ENCODE measurements at regions not wholly inside any gene's neighbourhood (a gene's known extent, or its start where the extent isn't known, plus 50 kb on each side); places are given as distances from the start of the nearest gene placed in this dataset.
A peak's percentile ranks its signal among the peaks of the same experiment; 100 is the strongest.

- Mint-ChIP-seq H3K4me1 (ENCODE audit: low read depth in 2 of 2) (no peaks in the 10 kb centered on the region), H3K9me3 (no peaks in the 10 kb centered on the region), H3K27ac (no peak overlapping the region), H3K27me3 (peaks cover 11 to 30% of the 10 kb centered on the region in 2 donors), H3K4me3 (no peak overlapping the region), H3K36me3 (ENCODE audit: insufficient read depth) (no peaks in the 10 kb centered on the region)
- no peak for DNase-seq
- ATAC-seq (replicated peaks): no peak
Observed at GRCh38 chr9:86734771-86735170, 212.5 kb downstream of the GAS1 start.

- Mint-ChIP-seq H3K4me3 (no peak overlapping the region), H3K27ac (no peak overlapping the region), H3K4me1 (ENCODE audit: low read depth in 2 of 2) (no peaks in the 10 kb centered on the region), H3K9me3 (no peaks in the 10 kb centered on the region), H3K36me3 (ENCODE audit: insufficient read depth) (no peaks in the 10 kb centered on the region), H3K27me3 (peaks cover 7 to 23% of the 10 kb centered on the region in 2 donors)
- ATAC-seq (replicated peaks) (no peak), DNase-seq (no peak)
Observed at GRCh38 chr9:86733929-86734328, 213.4 kb downstream of the GAS1 start.

DNA sequence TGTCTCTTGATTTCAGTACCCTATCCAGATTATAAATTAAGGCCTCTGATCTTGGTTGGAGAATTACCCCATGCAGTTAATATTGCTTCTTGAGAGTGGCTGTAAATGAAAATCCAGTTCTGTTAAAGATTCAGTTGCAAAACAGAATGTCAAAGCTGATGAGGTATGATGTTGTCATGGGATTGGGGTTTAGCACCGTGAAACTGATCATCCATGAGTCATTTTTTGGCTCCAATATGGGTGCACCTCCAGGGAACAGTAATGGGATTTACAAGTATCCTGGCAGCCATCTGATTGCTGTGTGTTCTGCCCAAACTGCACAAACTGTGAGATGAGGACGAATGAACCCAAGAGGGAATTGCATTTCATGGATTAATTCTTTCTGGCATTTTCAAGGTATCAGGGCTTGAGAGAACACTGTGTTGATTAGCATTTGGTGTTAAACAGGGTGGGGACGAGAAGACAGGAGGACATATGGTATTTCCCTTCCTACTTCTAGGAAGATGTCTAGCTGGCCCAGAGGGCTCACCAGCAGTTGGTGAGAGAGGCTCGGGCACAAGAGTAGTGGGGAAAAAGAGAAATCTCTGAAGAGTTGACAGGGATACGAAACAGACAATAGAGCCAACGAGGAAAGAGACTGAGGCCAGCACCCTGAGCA is 214.7 kb downstream of the GAS1 start:
- no peak overlapping the region for H3K4me3 Mint-ChIP-seq
- DNase-seq: no peak
- no peak overlapping the region for H3K27ac Mint-ChIP-seq

GRCh38 chr9:86731511-86732063 is 215.7 kb downstream of the GAS1 start:
- Mint-ChIP-seq H3K36me3 (ENCODE audit: insufficient read depth) (no peaks in the 10 kb centered on the region), H3K9me3 (no peaks in the 10 kb centered on the region), H3K4me3 (no peak overlapping the region), H3K27ac (no peak overlapping the region), H3K4me1 (ENCODE audit: low read depth in 2 of 2) (no peaks in the 10 kb centered on the region), H3K27me3 (peaks cover 0 to 28% of the 10 kb centered on the region in 2 donors)
- DNase-seq (no peak), ATAC-seq (replicated peaks) (no peak)

More for the DNA sequence above, 214.7 kb downstream of the GAS1 start:
- Mint-ChIP-seq H3K9me3 (no peaks in the 10 kb centered on the region), H3K4me1 (ENCODE audit: low read depth in 2 of 2) (no peaks in the 10 kb centered on the region), H3K27me3 (peaks cover 0 to 28% of the 10 kb centered on the region in 2 donors), H3K36me3 (ENCODE audit: insufficient read depth) (no peaks in the 10 kb centered on the region)
- ATAC-seq (replicated peaks): no peak

- Mint-ChIP-seq H3K36me3 (ENCODE audit: insufficient read depth) (no peaks in the 10 kb centered on the region), H3K4me1 (ENCODE audit: low read depth in 2 of 2) (no peaks in the 10 kb centered on the region), H3K27me3 (peaks cover 0 to 36% of the 10 kb centered on the region in 2 donors), H3K4me3 (no peak overlapping the region), H3K27ac (no peak overlapping the region), H3K9me3 (no peaks in the 10 kb centered on the region)
- DNase-seq: no peak
- ATAC-seq (replicated peaks): no peak
Observed at GRCh38 chr9:86730163-86730928, 217.0 kb downstream of the GAS1 start.

DNA sequence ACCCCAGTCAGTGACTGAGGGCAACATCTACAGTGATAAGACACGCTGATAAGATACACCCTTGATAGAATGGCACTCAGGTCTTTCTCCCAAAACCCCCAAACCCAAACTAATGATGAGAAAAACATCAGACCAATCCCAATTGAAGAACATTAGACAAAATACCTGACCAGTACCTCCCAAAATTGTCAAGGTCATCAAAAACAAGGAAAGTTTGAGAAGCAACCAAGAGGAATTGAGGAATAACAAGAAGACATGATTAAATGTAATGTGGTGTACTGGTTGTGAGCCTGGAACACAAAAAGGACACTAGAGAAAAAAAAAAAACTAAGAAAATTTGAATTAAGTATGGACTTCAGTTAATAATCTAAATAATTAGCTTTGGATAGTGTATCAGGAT is 222.8 kb downstream of the GAS1 start:
- no peak for DNase-seq
- H3K27me3 Mint-ChIP-seq: peaks cover 8 to 43% of the 10 kb centered on the region in 2 donors
- H3K4me3 Mint-ChIP-seq: no peak overlapping the region

GRCh38 chr9:86723346-86723745 is 224.0 kb downstream of the GAS1 start:
- DNase-seq (no peak), ATAC-seq (replicated peaks) (no peak)
- Mint-ChIP-seq H3K36me3 (ENCODE audit: insufficient read depth) (no peaks in the 10 kb centered on the region), H3K27me3 (peaks cover 13 to 41% of the 10 kb centered on the region in 2 donors), H3K4me1 (ENCODE audit: low read depth in 2 of 2) (peaks cover 0 to 4% of the 10 kb centered on the region in 2 donors), H3K27ac (peak overlapping the region in 1 of 2 donors; percentile 70), H3K9me3 (no peaks in the 10 kb centered on the region), H3K4me3 (no peak overlapping the region)

More for the DNA sequence above, 222.8 kb downstream of the GAS1 start:
- Mint-ChIP-seq H3K4me1 (ENCODE audit: low read depth in 2 of 2) (peaks cover 0 to 4% of the 10 kb centered on the region in 2 donors), H3K36me3 (ENCODE audit: insufficient read depth) (no peaks in the 10 kb centered on the region), H3K27ac (no peak overlapping the region), H3K9me3 (no peaks in the 10 kb centered on the region)
- no peak for ATAC-seq (replicated peaks)

DNA sequence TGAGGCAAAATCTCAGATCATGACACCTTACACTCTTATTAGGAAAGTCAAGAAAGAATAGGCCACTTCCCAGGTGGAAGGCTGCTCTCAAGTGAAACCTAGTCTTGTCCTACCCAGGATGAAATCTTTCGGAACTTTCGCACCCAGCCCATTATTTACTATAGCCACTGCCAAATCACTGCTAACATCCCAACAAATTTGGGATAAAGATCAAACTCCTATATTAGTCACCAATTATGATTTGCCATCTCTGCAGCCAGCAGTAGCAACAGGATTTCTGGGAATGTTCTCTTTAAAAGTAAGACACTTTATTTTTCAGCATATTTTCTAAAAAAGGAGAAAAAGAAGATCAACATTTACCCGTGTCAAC is 224.6 kb downstream of the GAS1 start:
- ATAC-seq (replicated peaks): no peak
- Mint-ChIP-seq H3K27ac (no peak overlapping the region), H3K9me3 (no peaks in the 10 kb centered on the region), H3K4me1 (ENCODE audit: low read depth in 2 of 2) (peaks cover 0 to 4% of the 10 kb centered on the region in 2 donors), H3K27me3 (peaks cover 20 to 41% of the 10 kb centered on the region in 2 donors), H3K4me3 (no peak overlapping the region), H3K36me3 (ENCODE audit: insufficient read depth) (no peaks in the 10 kb centered on the region)
- no peak for DNase-seq

DNA sequence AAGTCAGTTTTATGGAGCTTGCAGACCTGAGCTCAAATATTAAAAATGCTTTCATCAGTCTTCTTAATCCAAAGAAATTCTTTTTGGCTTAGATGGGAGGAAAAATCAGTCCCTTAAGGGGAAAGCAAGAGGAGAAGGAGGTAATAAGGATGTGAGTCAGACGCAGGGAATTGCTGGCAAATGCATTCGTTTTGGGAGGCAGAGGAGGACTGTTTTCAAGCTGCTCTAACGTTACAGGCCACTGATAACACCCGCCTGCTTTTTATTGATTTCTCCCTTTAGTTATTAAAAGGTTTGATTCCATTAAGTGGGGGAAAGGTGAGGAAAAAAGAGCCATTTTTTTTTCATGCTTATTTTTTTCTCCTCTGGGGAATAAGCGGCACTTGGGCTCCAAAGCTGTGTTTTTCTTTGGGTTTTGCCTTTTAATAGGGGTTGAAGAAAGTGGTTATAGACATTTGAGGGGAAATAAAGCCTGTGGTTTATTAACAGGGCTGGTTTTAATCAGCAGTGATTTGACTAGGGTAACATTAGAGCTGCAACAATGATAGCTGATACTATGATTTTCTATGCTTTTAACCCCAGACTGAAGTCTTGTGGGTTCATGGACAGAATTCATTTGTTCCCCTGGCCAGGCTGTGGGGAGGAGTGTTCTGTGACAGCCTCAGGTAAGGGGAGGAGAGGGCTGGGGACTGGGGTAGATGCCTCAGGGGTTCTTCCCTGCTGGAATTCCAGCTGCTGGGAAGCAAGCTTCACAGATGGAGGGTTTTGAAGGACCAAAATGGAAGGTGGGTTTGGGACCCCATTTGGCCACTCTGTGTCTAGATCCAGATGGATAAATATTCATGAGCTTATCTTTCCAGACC is 225.2 kb downstream of the GAS1 start:
- Mint-ChIP-seq H3K9me3 (no peaks in the 10 kb centered on the region), H3K36me3 (ENCODE audit: insufficient read depth) (no peaks in the 10 kb centered on the region), H3K27ac (no peak overlapping the region), H3K27me3 (peaks cover 26 to 46% of the 10 kb centered on the region in 2 donors), H3K4me3 (no peak overlapping the region), H3K4me1 (ENCODE audit: low read depth in 2 of 2) (peaks cover 0 to 4% of the 10 kb centered on the region in 2 donors)
- ATAC-seq (replicated peaks) (no peak), DNase-seq (no peak)

- Mint-ChIP-seq H3K27ac (no peak overlapping the region), H3K4me1 (ENCODE audit: low read depth in 2 of 2) (peaks cover 0 to 4% of the 10 kb centered on the region in 2 donors)
Observed at GRCh38 chr9:86721226-86721781, 226.0 kb downstream of the GAS1 start.

GRCh38 chr9:86720639-86721225 is 226.6 kb downstream of the GAS1 start:
- H3K36me3 Mint-ChIP-seq (ENCODE audit: insufficient read depth): no peaks in the 10 kb centered on the region

More at GRCh38 chr9:86721226-86721781, 226.0 kb downstream of the GAS1 start:
- no peak for DNase-seq
- no peaks in the 10 kb centered on the region for H3K36me3 Mint-ChIP-seq (ENCODE audit: insufficient read depth)
- no peaks in the 10 kb centered on the region for H3K9me3 Mint-ChIP-seq
- H3K4me3 Mint-ChIP-seq: no peak overlapping the region
- peaks cover 33 to 50% of the 10 kb centered on the region in 2 donors for H3K27me3 Mint-ChIP-seq
- ATAC-seq (replicated peaks): no peak

DNA sequence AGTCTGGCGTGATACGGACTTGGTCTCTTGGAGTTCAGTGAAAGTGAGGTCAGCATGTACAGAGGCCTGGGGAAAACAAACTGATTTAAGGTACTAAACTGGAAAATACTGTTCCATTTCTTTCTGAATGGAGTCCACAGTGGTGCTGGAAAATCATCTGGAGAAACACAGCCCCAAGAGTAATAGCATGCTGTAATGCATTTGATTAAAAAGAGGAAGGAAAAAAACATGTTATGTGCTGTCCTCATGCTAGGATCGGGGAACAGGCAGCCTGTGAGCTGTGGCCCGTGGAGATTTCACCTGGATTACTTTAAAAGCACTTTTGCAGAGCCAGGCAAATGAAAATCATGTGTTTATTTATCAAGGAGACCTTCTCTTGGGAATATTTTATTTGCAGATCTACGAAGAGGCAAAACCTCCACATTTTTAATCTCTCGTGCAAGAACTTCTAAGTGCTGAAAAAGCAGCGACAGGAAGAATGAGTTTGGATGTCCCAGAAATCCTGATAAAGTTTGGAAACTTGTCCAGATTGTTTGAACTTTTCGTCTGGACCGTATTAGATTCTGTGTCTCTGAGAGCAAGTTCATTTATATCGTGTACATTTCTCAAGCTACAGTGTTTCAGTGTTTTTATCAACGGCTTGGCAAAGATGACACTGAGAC is 228.8 kb downstream of the GAS1 start:
- Mint-ChIP-seq H3K4me1 (ENCODE audit: low read depth in 2 of 2) (peaks cover 0 to 4% of the 10 kb centered on the region in 2 donors), H3K9me3 (no peaks in the 10 kb centered on the region), H3K27me3 (peaks cover 40 to 47% of the 10 kb centered on the region in 2 donors), H3K4me3 (no peak overlapping the region), H3K36me3 (ENCODE audit: insufficient read depth) (no peaks in the 10 kb centered on the region), H3K27ac (no peak overlapping the region)
- no peak for DNase-seq
- ATAC-seq (replicated peaks): no peak

More at GRCh38 chr9:86720639-86721225, 226.6 kb downstream of the GAS1 start:
- H3K27ac Mint-ChIP-seq: no peak overlapping the region
- H3K4me3 Mint-ChIP-seq: no peak overlapping the region
- H3K9me3 Mint-ChIP-seq: no peaks in the 10 kb centered on the region
- H3K27me3 Mint-ChIP-seq: peaks cover 39 to 51% of the 10 kb centered on the region in 2 donors
- H3K4me1 Mint-ChIP-seq (ENCODE audit: low read depth in 2 of 2): peaks cover 0 to 4% of the 10 kb centered on the region in 2 donors
- DNase-seq: no peak
- ATAC-seq (replicated peaks): no peak

Measured in effector memory CD8-positive, alpha-beta T cell (primary cell).